Neural cell (in vitro differentiated cells): ENCODE measurements at regions not wholly inside any gene's neighbourhood (a gene's known extent, or its start where the extent isn't known, plus 50 kb on each side); places are given as distances from the start of the nearest gene placed in this dataset.

Experiments used
- EP300 ChIP-seq: fragments of 450-650 bp; conservative IDR thresholded peaks from 2 replicates; pipeline ENCODE4 v1.6.1; 2014; ENCODE audit warnings: antibody characterized with exemption, mild to moderate bottlenecking, moderate library complexity; ENCODE audit not compliant: poor library complexity, severe bottlenecking
- EZH2 ChIP-seq: fragments of 200-600, 300-800 bp; shearing (Covaris generic), sonication (generic); IDR thresholded peaks from 2 replicates; pipeline ENCODE4 v1.6.1; 2014; ENCODE audit warnings: antibody characterized with exemption, low read length, borderline replicate concordance, mild to moderate bottlenecking; ENCODE audit not compliant: insufficient read depth, poor library complexity, severe bottlenecking
- RAD21 ChIP-seq: fragments of 450-650 bp; conservative IDR thresholded peaks from 2 replicates; pipeline ENCODE4 v1.6.1; 2014; ENCODE audit warnings: antibody characterized with exemption, mild to moderate bottlenecking, moderate library complexity
- TF ChIP-seq, protein P1 (sequence below): IDR thresholded peaks from 2 replicates; pipeline ENCODE4 v1.6.1; 2012; ENCODE audit warnings: borderline replicate concordance
- TF ChIP-seq, protein P2 (sequence below): fragments of 450-650 bp; IDR thresholded peaks from 2 replicates; pipeline ENCODE4 v1.5.1; 2014; ENCODE audit warnings: antibody characterized with exemption, mild to moderate bottlenecking, moderate library complexity; ENCODE audit not compliant: poor library complexity, severe bottlenecking

- TF ChIP-seq EZH2 (no peak), EP300 (no peak), RAD21 (no peak)
- TF ChIP-seq, protein P1, sequence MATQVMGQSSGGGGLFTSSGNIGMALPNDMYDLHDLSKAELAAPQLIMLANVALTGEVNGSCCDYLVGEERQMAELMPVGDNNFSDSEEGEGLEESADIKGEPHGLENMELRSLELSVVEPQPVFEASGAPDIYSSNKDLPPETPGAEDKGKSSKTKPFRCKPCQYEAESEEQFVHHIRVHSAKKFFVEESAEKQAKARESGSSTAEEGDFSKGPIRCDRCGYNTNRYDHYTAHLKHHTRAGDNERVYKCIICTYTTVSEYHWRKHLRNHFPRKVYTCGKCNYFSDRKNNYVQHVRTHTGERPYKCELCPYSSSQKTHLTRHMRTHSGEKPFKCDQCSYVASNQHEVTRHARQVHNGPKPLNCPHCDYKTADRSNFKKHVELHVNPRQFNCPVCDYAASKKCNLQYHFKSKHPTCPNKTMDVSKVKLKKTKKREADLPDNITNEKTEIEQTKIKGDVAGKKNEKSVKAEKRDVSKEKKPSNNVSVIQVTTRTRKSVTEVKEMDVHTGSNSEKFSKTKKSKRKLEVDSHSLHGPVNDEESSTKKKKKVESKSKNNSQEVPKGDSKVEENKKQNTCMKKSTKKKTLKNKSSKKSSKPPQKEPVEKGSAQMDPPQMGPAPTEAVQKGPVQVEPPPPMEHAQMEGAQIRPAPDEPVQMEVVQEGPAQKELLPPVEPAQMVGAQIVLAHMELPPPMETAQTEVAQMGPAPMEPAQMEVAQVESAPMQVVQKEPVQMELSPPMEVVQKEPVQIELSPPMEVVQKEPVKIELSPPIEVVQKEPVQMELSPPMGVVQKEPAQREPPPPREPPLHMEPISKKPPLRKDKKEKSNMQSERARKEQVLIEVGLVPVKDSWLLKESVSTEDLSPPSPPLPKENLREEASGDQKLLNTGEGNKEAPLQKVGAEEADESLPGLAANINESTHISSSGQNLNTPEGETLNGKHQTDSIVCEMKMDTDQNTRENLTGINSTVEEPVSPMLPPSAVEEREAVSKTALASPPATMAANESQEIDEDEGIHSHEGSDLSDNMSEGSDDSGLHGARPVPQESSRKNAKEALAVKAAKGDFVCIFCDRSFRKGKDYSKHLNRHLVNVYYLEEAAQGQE: no peak
- TF ChIP-seq, protein P2, sequence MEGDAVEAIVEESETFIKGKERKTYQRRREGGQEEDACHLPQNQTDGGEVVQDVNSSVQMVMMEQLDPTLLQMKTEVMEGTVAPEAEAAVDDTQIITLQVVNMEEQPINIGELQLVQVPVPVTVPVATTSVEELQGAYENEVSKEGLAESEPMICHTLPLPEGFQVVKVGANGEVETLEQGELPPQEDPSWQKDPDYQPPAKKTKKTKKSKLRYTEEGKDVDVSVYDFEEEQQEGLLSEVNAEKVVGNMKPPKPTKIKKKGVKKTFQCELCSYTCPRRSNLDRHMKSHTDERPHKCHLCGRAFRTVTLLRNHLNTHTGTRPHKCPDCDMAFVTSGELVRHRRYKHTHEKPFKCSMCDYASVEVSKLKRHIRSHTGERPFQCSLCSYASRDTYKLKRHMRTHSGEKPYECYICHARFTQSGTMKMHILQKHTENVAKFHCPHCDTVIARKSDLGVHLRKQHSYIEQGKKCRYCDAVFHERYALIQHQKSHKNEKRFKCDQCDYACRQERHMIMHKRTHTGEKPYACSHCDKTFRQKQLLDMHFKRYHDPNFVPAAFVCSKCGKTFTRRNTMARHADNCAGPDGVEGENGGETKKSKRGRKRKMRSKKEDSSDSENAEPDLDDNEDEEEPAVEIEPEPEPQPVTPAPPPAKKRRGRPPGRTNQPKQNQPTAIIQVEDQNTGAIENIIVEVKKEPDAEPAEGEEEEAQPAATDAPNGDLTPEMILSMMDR: no peak
These were observed 78.0 kb downstream of the ZIC5 start for GRCh38 chr13:99893567-99893966.
